ENCODE measurements at regions not wholly inside any gene's neighbourhood (a gene's known extent, or its start where the extent isn't known, plus 50 kb on each side); places are given as distances from the start of the nearest gene placed in this dataset.

- DNase-seq (ENCODE audit: low spot score), result no peak
Measured at GRCh38 chr20:21577551-21577950, 63.7 kb upstream of the NKX2-2 start.

GRCh38 chr20:21575981-21576740, 62.3 kb upstream of the NKX2-2 start:
- DNase-seq (ENCODE audit: low spot score), result no peak

GRCh38 chr20:21575167-21575566, 61.3 kb upstream of the NKX2-2 start:
- DNase-seq (ENCODE audit: low spot score), result no peak

GRCh38 chr20:21574443-21574842, 60.6 kb upstream of the NKX2-2 start:
- no peak for DNase-seq (ENCODE audit: low spot score)

GRCh38 chr20:21573259-21573658, 59.4 kb upstream of the NKX2-2 start:
- DNase-seq (ENCODE audit: low spot score), result no peak

- peak; percentile 60 for DNase-seq (ENCODE audit: low spot score)
Measured at GRCh38 chr20:21571841-21572690, 58.2 kb upstream of the NKX2-2 start.

- DNase-seq (ENCODE audit: low spot score), result no peak
Measured at GRCh38 chr20:21570285-21570992, 56.6 kb upstream of the NKX2-2 start.

GRCh38 chr20:21569586-21569985, 55.7 kb upstream of the NKX2-2 start:
- no peak for DNase-seq (ENCODE audit: low spot score)

- DNase-seq (ENCODE audit: low spot score), result no peak
Measured at GRCh38 chr20:21564127-21564773, 50.4 kb upstream of the NKX2-2 start.

Measured in D341Med (cell line).